ENCODE measurements at regions not wholly inside any gene's neighbourhood (a gene's known extent, or its start where the extent isn't known, plus 50 kb on each side); places are given as distances from the start of the nearest gene placed in this dataset.

GRCh38 chr18:42281851-42282250 is 326.8 kb downstream of the PIK3C3 start:
- Histone ChIP-seq H3K36me3 (ENCODE audit: insufficient read depth, low read length) (no peaks in the 10 kb centered on the region), H3K9ac (ENCODE audit: insufficient read length) (no peak overlapping the region), H3K4me3 (no peak overlapping the region), H3K27ac (peak overlapping the region; percentile 79), H3K9me3 (ENCODE audit: low read depth, low read length) (no peaks in the 10 kb centered on the region)
- TF ChIP-seq EZH2 (IDR thresholded peaks at IDR 0.05) (no peak), FOXP2 (optimal IDR thresholded peaks at IDR 0.05; ENCODE audit: control extremely low read depth, extremely low read length, insufficient read depth) (no peak), POLR2AphosphoS5 (IDR thresholded peaks at IDR 0.05; ENCODE audit: borderline replicate concordance, low read depth, low read length) (no peak)
- no peak for DNase-seq (ENCODE audit: low read depth, low spot score)

GRCh38 chr18:42287047-42287446 is 332.0 kb downstream of the PIK3C3 start:
- Histone ChIP-seq H3K4me3 (no peak overlapping the region), H3K9me3 (ENCODE audit: low read depth, low read length) (no peaks in the 10 kb centered on the region), H3K27ac (no peak overlapping the region), H3K36me3 (ENCODE audit: insufficient read depth, low read length) (no peaks in the 10 kb centered on the region), H3K9ac (ENCODE audit: insufficient read length) (no peak overlapping the region)
- TF ChIP-seq FOXP2 (optimal IDR thresholded peaks at IDR 0.05; ENCODE audit: control extremely low read depth, extremely low read length, insufficient read depth) (no peak), POLR2AphosphoS5 (IDR thresholded peaks at IDR 0.05; ENCODE audit: borderline replicate concordance, low read depth, low read length) (no peak), EZH2 (IDR thresholded peaks at IDR 0.05) (no peak)
- DNase-seq (ENCODE audit: low read depth, low spot score): no peak

- Histone ChIP-seq H3K4me3 (no peak overlapping the region), H3K9ac (ENCODE audit: insufficient read length) (no peak overlapping the region), H3K9me3 (ENCODE audit: low read depth, low read length) (no peaks in the 10 kb centered on the region; the same call in 1 of the 2 replicates), H3K27ac (no peak overlapping the region), H3K36me3 (ENCODE audit: insufficient read depth, low read length) (no peaks in the 10 kb centered on the region)
- no peak for TF ChIP-seq FOXP2 (optimal IDR thresholded peaks at IDR 0.05; ENCODE audit: control extremely low read depth, extremely low read length, insufficient read depth)
- TF ChIP-seq EZH2 (IDR thresholded peaks at IDR 0.05): no peak
- TF ChIP-seq POLR2AphosphoS5 (IDR thresholded peaks at IDR 0.05; ENCODE audit: borderline replicate concordance, low read depth, low read length): no peak
- DNase-seq (ENCODE audit: low read depth, low spot score): no peak
Observed at GRCh38 chr18:42288129-42288528, 333.1 kb downstream of the PIK3C3 start.

- Histone ChIP-seq H3K9ac (ENCODE audit: insufficient read length) (no peak overlapping the region), H3K9me3 (ENCODE audit: low read depth, low read length) (no peaks in the 10 kb centered on the region; the same call in 1 of the 2 replicates), H3K27ac (no peak overlapping the region), H3K36me3 (ENCODE audit: insufficient read depth, low read length) (no peaks in the 10 kb centered on the region), H3K4me3 (no peak overlapping the region)
- no peak for DNase-seq (ENCODE audit: low read depth, low spot score)
- TF ChIP-seq EZH2 (IDR thresholded peaks at IDR 0.05): no peak
- TF ChIP-seq FOXP2 (optimal IDR thresholded peaks at IDR 0.05; ENCODE audit: control extremely low read depth, extremely low read length, insufficient read depth): no peak
- no peak for TF ChIP-seq POLR2AphosphoS5 (IDR thresholded peaks at IDR 0.05; ENCODE audit: borderline replicate concordance, low read depth, low read length)
Observed at GRCh38 chr18:42289526-42289925, 334.5 kb downstream of the PIK3C3 start.

GRCh38 chr18:42290318-42291307 is 335.6 kb downstream of the PIK3C3 start:
- no peak overlapping the region for H3K4me3 ChIP-seq
- DNase-seq (ENCODE audit: low read depth, low spot score): no peak
- no peaks in the 10 kb centered on the region; the same call in 1 of the 2 replicates for H3K9me3 ChIP-seq (ENCODE audit: low read depth, low read length)
- H3K36me3 ChIP-seq (ENCODE audit: insufficient read depth, low read length): no peaks in the 10 kb centered on the region
- no peak overlapping the region for H3K9ac ChIP-seq (ENCODE audit: insufficient read length)
- no peak overlapping the region for H3K27ac ChIP-seq
- TF ChIP-seq EZH2 (IDR thresholded peaks at IDR 0.05) (no peak), POLR2AphosphoS5 (IDR thresholded peaks at IDR 0.05; ENCODE audit: borderline replicate concordance, low read depth, low read length) (no peak), FOXP2 (optimal IDR thresholded peaks at IDR 0.05; ENCODE audit: control extremely low read depth, extremely low read length, insufficient read depth) (no peak)

GRCh38 chr18:42292654-42293053 is 337.6 kb downstream of the PIK3C3 start:
- Histone ChIP-seq H3K9ac (ENCODE audit: insufficient read length) (no peak overlapping the region), H3K9me3 (ENCODE audit: low read depth, low read length) (no peaks in the 10 kb centered on the region; the same call in 1 of the 2 replicates), H3K27ac (no peak overlapping the region), H3K36me3 (ENCODE audit: insufficient read depth, low read length) (no peaks in the 10 kb centered on the region), H3K4me3 (no peak overlapping the region)
- DNase-seq (ENCODE audit: low read depth, low spot score): no peak
- TF ChIP-seq EZH2 (IDR thresholded peaks at IDR 0.05): no peak

- Histone ChIP-seq H3K4me3 (no peak overlapping the region), H3K9ac (ENCODE audit: insufficient read length) (no peak overlapping the region), H3K36me3 (ENCODE audit: insufficient read depth, low read length) (no peaks in the 10 kb centered on the region), H3K27ac (no peak overlapping the region), H3K9me3 (ENCODE audit: low read depth, low read length) (no peaks in the 10 kb centered on the region; the same call in 1 of the 2 replicates)
- TF ChIP-seq FOXP2 (optimal IDR thresholded peaks at IDR 0.05; ENCODE audit: control extremely low read depth, extremely low read length, insufficient read depth) (no peak), POLR2AphosphoS5 (IDR thresholded peaks at IDR 0.05; ENCODE audit: borderline replicate concordance, low read depth, low read length) (no peak), EZH2 (IDR thresholded peaks at IDR 0.05) (no peak)
- no peak for DNase-seq (ENCODE audit: low read depth, low spot score)
Observed at GRCh38 chr18:42296192-42296591, 341.2 kb downstream of the PIK3C3 start.

GRCh38 chr18:42296723-42297122 is 341.7 kb downstream of the PIK3C3 start:
- Histone ChIP-seq H3K36me3 (ENCODE audit: insufficient read depth, low read length) (no peaks in the 10 kb centered on the region), H3K9me3 (ENCODE audit: low read depth, low read length) (no peaks in the 10 kb centered on the region; the same call in 1 of the 2 replicates), H3K4me3 (no peak overlapping the region), H3K9ac (ENCODE audit: insufficient read length) (no peak overlapping the region), H3K27ac (no peak overlapping the region)
- TF ChIP-seq FOXP2 (optimal IDR thresholded peaks at IDR 0.05; ENCODE audit: control extremely low read depth, extremely low read length, insufficient read depth) (no peak), POLR2AphosphoS5 (IDR thresholded peaks at IDR 0.05; ENCODE audit: borderline replicate concordance, low read depth, low read length) (no peak), EZH2 (IDR thresholded peaks at IDR 0.05) (no peak)
- no peak for DNase-seq (ENCODE audit: low read depth, low spot score)

All from SK-N-MC (cell line).